Superior temporal gyrus (tissue), 1 donor: ENCODE measurements at regions not wholly inside any gene's neighbourhood (a gene's known extent, or its start where the extent isn't known, plus 50 kb on each side); places are given as distances from the start of the nearest gene placed in this dataset.

ENCODE experiments used
- DNase-seq: peaks from one replicate; pipeline ENCODE4 v3.0.0-alpha.2; 2016; ENCODE audit errors: extremely low spot score

DNA sequence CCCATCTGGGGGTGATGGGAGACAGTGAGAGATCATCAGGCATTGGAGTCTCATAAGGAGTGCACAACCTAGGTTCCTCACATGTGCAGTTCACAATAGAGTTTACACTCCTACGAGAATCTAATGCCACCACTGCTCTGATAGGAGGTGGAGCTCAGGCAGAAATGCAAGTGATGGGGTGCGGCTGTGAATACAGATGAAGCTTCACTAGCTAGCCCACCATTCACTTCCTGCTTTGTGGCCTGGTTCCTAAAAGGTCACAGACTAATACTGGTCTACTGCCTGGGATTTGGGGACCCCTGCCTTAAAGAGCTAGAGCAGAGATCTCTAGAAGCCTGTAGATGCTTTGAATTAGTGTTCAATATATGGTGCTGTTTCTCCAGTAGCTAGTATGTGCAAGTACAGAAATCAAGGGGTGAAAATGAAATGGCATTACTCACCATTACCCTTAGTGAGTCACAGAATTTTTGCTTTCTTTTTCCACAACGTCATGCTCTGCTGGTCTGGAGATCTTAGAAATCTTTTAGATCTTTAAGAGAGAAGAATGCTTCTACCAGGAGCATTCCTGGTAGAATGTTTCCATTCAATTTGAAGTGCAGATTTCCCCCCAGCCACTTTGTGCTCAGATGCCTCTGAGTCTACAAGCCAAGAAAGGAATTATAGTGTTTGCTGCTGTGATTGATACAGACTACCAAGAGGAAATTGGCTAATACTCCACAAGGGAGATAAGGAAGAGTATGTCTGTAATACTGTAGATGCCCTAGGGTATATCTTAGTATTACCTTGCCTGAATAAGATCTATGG is 2301.2 kb downstream of the PCDH9 start:
- no peak for DNase-seq

DNA sequence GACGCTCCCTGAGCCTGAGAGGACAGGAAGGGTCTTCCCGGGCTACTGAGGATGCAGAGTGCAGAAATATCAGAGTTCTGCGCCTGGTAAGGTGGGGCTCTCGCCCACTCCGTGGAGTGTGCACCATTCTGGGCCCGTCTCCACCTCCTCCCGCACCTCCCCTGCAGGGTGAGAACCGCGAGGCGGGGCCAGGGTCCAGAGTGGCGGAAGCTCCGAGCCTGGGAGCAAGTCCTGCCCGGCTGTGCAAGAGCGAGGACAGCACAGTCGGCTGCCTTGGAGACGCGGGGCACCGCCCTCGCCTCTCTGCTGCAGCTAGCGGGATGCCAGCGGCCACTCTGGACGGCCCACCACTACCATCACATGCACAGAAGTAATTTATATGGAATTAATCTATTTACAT is 2304.4 kb downstream of the PCDH9 start:
- DNase-seq, result no peak

DNA sequence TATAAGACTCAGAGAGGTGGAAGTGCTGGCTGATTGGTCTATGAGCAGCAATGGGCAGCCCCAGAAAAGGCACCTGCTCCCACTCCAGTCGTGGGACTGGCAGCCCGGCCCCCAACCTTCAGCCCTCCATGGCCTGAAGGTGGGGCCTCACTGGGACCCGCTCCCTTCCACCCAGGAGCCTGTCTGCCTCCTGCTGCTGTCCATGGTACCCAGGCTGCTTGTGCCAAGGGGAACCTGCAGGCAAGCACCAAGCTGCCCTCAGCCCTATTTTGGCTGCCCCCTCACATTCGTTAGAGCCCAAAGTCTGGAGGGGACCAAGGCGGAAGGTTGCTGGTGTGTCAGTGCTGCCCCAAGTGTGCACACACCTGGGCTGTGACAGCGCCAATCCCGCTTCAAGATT is 2304.9 kb downstream of the PCDH9 start:
- DNase-seq, result no peak

DNA sequence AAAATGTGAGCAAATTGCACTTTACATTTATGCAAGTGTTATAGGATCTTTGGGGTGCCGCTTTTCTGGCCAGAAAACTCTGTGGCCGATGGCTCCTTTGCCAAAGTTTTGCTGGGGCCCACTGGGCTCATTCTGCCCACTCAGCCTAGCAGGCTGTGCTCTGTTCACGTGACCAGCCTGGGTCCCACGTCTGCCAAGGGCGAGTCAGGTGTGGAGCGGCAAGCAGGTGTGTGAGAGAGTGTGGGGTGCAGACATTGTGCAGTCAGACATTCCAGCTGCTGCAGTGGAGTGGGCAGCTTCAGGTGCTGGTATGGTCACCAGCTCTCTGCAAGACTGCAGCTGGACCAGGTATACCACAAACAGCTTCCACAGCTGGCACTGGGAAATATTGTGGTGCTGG is 2305.7 kb downstream of the PCDH9 start:
- no peak for DNase-seq

DNA sequence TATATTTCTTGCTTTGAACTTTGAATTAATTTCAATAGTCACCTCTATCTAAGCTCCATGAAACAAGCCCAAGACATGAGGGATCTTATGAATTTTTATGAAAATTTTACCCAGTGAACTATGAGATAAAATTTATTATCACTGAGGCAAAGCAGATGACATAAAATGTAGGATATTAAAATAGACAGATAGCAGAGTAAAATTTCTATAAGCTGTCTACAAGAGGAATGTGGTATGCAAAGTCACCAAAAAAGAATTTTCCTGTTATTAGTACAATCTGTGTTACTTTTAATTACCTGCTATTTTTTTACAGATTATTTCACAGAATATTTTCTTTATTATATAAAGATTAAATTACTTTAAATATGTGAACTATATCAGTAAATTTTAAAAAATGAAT is 2312.6 kb downstream of the PCDH9 start:
- no peak for DNase-seq

DNA sequence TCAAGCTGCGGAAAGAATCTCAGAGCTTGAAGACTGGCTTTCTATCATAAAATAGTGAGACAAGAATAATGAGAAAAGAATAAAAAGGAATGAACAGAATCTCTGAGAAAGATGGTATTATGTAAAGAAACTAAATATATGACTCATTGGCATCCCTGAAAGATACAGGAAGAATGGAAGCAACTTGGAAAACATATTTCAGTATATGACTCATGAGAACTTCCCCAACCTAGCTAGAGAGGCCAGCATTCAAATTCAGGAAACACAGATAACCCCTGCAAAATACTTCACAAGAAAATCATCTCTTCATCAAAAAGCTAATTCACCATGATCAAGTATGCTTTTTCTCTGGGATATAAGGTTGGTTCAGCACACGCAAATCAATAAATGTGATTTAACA is 2318.0 kb downstream of the PCDH9 start:
- DNase-seq, result no peak

DNA sequence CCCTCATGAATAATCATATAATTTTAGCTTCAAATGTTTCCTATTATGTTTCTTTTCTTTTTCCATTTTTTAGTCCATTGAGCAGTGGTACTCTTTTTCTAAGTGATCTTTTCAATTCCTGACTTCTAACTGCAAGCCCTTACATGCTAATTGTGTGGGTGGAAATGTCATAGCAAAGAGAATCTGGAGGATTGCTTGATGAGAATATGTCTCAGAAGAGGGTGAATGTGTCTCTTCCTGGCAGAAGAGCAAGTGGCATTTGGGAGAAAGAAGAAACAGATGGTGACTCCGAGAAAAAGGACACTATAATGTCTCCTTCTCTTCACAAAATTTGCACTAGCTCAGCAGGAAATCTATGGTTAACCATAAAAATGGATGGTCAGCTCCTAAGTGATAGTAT is 2320.0 kb downstream of the PCDH9 start:
- peak; percentile 20 for DNase-seq

DNA sequence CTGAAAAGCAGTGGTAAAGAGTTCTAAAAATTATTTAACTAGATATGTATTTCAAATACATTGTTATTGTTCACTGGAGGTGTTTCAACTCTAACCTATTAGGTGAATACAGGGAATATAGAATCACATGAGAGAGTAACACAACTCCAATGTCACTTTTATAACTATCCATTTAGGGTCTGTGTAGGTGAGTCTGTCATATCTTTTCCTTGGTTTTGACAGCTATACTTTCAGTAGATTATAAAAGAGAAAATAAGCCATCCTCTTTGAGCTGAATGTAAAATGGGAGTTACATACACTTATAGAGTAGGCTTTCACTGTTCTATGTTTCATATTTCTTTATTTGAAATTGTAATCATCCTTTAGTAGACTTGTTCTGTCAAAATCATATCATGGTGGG is 2321.0 kb downstream of the PCDH9 start:
- no peak for DNase-seq

DNA sequence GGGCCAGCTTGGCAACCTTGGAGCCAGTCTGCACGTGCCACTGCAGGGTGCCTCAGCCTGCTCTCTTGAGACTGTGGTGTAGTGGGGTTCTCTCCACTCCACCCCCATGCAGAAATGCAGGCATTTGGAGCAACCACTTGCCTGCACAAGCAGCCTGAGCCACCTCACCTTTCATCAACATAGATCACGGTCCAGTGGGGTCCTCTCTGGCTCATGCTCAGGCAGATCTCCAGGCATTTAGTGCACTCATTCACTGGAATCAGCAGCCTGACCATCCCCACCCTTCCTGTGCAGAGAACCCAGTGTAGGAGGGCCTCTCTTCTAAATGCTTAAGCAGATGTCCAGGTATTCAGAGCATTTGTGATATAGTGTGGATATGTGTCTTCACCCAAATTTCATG is 2330.1 kb downstream of the PCDH9 start:
- no peak for DNase-seq

DNA sequence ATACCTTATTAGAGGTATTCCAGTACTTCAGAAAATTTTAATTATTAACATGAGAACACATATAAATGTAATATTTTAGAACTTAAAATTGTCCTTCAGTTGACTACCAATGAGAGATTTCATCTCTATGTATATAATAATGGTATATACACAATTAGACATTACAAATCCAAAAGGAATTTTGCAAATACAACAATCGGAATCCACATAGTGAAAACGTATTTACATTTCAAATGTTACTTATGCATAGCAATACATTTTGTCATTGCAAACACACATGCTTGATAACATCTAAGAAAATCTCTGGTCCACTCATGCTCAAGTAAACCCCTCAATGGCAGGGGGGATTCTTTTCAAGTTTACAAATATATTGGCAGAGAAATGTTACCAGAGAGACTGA is 2345.2 kb downstream of the PCDH9 start:
- DNase-seq, result no peak

DNA sequence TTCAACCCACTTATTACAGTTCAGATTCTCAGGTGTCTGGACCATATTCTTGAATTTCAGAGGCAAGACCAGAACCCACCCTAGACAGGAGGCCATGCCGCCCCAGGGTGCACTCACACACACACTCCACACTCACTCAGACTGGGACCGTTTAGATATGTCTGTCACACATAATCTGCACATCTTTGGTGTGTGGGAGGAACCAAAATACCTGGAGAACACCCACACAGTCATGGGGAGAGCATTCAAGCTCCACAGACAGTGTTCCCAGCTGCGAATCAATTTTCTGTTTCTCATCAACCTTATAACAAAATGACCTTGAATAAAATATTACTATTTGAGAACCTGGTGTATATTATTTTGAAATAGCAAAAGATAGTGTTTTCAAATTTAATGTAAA is 2353.0 kb downstream of the PCDH9 start:
- DNase-seq, result no peak

DNA sequence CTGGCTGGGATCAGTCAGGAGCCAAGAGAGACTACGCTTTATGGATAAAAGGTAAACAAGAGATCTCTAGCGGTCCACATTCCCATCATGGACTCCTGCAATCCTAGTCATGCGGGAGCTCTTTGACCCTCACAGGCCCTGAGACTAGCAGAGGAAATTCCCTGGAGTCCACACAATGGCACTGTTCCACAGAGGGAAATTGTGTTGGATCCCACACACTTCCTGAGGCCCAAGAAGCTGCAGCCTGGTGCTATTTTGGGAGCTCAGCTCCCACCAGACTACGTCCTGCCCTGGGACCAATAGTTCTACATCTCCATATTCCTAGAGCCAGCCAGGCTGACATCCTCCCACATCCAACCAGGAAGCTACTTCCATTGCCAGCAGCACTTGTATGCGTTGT is 2358.4 kb downstream of the PCDH9 start:
- DNase-seq, result no peak

DNA sequence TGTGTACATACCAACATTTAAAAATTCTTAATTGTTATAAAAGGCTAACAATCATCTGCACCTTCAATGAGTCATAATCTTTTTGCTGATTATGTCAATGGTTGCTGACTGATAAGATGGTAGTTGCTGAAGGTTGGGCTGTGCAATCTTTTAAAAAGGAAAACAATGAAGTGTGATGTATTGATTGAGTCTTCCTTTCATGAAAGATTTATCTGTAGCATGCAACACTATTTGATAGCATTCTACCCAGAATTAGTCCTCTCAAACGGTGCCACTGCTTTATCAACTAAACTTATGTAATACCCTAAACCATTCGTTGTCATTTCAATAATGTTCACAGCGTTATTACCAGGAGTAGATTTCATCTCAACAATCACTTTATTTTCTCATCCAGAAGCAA is 2360.6 kb downstream of the PCDH9 start:
- no peak for DNase-seq

DNA sequence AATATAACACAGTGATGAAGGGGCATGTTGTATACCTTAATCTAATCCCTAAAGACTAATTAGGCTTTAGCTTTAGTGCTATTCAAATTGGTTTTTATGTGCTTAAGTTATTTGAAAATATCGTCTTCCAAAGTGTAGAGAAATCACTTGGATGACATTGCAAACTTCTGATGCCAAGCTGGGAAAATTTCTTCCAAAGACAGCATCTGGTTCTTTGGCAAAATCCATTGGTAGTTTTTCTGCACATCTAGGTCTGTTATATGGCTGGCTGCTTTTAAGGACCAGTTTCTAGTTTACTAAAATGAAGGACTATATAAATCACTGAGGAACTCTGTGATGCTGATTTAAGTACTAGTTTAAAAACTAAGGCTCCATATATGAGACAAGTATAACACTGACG is 2362.3 kb downstream of the PCDH9 start:
- no peak for DNase-seq

DNA sequence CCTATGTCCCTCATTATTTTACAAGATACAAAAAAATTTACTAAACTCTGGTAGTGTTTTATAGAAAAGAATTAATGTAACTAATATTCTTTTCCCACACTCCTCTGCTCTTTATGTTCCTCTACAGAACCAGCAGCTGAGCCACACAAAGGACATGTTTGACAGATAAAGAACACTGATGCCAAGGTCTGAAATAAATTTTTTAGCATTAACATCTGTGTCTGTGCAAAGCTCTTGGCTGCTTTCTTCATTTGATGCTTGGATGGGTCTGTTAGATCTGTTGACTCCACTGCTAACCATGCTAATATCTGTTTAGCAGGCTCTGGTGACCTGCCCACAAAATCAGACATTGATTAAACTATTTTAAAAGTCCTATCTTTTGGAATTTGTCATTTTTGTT is 2363.8 kb downstream of the PCDH9 start:
- no peak for DNase-seq

DNA sequence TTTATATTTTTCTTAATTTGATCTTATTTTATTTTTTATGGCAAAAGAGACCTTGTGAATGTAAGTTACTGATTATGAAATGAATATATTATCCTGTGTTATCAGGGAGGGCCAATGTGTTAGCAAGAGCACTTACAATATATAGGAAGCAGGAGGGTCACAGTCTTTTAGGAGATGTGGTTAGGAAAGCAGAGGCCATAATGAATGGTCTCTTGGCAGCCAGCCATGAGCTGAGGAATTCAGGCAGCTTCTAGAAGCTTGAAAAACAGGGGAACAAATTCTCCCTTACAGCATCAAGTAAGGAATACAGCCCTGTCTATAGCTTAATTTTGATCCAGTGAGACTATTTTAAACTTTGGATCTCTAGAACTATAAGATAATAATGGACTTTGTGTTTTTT is 2374.6 kb downstream of the PCDH9 start:
- no peak for DNase-seq

DNA sequence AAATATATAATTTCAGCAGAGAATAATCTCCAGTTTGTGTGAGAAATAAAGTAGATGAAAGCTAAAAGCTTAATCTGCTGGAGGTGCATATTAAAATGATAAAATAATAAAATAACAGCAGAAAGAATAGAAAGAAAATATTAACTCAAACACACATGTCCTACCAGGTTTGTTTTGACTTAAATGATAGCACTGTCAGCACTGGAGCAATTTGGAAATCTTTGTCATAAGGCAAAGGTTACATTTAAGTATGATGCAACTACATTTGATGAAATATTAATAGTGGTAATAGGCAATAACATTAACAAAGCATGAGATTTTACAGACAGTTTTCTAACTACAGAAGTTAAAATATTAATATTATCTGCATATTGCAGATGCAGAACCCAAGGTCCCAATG is 2380.1 kb downstream of the PCDH9 start:
- DNase-seq, result no peak

DNA sequence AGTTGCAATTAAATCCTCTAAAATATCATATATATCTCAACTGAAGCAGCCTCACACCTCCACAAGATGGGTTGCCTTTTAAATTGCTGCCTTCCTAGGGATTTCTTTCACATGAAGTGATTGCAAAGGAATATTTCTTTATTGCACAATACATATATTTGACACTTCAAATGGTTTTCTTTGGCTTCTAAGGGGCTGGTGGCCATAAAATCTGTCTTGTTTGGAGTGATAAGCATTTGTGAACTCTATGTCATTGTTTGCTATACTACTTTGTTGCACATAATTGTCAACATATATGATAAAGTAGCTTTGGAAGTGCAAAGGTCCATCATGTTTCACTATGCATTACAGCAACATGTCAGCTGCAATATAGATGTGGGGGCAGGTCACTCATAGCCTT is 2380.9 kb downstream of the PCDH9 start:
- no peak for DNase-seq

DNA sequence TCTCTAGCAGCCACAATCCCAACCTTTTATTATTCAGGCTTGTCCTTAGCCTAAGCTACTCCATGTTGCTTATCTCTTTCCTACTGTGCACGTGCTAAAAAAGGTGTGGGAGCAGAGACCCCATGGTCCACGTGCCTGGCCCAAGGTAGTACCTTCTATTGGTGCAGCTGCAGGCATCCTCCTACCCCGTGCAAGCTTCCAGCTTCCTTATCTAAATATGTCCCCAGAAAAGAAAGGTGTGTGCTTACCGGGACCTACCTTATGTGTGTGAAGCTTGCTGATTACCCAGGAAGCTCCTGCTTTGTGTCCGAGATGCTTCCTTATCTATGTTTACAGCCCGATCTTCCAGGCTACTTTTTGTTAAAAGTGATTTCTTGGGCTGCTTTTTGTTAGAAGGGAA is 2382.4 kb downstream of the PCDH9 start:
- no peak for DNase-seq

DNA sequence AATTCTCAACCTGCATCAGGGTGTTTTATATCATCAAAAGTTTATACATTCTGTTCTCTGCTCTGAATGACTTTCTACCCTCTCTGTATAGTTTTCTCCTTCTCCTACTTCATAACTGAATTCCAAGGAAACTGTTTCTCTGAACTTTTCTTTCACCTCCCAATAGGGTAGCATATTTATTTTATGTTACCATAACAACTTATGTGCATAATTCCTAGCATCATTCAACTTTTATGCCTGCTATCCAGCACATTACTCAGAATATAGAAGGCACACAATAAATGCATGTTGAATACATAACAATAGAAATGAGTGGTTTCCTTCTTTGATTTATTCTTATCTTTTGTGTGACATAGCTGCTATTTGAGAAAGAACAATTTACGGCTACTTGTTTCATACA is 2385.0 kb downstream of the PCDH9 start:
- no peak for DNase-seq

DNA sequence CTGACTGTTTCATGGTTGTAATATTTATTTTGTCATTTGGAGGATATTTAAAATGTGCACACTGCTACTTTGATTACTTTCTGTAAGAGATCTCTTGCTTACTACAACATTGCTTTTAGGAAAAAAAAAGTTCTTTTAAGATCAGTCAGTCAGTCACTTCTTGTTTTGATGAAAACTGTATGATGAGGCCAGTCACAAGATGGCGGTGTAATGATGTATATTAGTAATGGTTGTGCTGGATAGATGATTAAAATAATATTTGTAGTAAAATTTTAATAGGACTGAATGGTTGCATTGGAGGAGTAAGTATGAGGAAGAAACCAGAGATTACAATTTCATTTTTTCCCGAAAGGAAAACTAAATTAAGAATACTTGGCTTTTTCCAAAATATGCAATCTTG is 2411.1 kb downstream of the PCDH9 start:
- DNase-seq, result no peak

DNA sequence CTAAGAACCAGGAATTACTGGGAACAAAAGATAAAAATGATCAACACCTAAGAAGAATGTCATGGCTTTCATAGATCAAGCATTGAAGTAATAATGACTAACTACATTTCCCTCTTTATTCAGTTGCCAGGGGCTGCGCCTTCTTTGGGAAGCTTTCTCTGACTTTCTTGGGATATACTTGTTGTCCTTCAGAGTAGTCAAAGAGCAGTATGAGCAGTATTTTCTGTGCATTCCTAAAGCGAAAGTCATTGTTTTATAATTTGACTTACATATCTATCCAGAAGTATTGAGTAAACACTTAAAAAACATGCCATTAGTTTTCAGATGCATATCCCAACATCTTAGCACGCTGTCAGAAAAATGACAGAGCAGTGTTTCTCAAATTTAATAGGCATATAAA is 2412.4 kb downstream of the PCDH9 start:
- no peak for DNase-seq

DNA sequence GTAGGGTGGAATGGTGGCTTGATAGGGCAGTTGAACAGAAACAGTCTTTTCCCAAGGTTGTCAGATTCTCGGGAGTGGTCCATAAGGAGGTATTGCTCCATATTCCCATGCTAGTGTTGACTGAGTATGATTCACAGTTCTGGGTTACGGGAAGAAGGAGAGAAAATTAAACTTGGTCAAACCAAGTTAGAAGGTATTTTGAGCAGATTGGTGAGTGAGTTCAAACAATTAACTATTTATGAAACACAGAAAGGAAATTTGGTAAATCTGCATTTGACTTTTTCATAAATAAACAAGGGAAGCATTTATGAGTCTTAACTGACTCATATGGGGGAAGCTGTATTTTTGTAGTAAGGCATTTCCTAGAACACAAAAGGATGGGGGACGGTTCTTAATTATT is 2419.4 kb downstream of the PCDH9 start:
- DNase-seq, result no peak

DNA sequence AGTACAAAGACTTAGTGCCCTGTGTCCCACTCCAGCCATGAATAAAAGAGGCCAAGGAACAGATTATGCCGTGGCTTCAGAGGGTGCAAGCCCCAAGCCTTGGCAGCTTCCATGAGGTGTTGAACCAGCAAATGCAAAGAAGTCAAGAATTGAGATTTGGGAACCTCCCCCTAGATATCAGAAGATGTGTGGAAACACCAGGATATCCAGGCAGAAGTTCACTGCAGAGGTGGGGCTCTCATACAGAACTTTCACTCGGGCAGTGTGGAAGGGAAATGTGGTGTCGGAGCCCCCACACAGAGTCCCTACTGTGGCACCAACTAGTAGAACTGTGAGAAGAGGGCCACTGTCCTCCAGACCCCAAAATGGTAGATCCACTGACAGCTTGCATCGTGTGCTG is 2421.4 kb downstream of the PCDH9 start:
- no peak for DNase-seq
